SH-SY5Y (cell line): ENCODE measurements at regions not wholly inside any gene's neighbourhood (a gene's known extent, or its start where the extent isn't known, plus 50 kb on each side); places are given as distances from the start of the nearest gene placed in this dataset.

Experiments
- GATA2 ChIP-seq: IDR thresholded peaks from 2 replicates; pipeline ENCODE4 v1.6.1; 2011; ENCODE audit warnings: mild to moderate bottlenecking, low read depth, low read length
- GATA3 ChIP-seq: IDR thresholded peaks from 2 replicates; pipeline ENCODE4 v1.6.1; 2011; ENCODE audit warnings: low read depth, mild to moderate bottlenecking, low read length, moderate library complexity

- TF ChIP-seq GATA3 (no peak), GATA2 (no peak)
These were observed 274.9 kb upstream of the CADM1 start for GRCh38 chr11:115778928-115779650.
